Prostate gland (tissue), 2 donors: ENCODE measurements at regions not wholly inside any gene's neighbourhood (a gene's known extent, or its start where the extent isn't known, plus 50 kb on each side); places are given as distances from the start of the nearest gene placed in this dataset.

Experiments
- CTCF ChIP-seq, 4 experiments: fragments of 200-600 bp in 2 of 4; fragments of 450-650 bp in 2 of 4; sonication (generic) in 2 of 4; IDR thresholded peaks; 1 replicate in 3 of 4; 2 replicates in 1 of 4; pipeline ENCODE4 v1.5.1; 2016 to 2019; ENCODE audit warnings: antibody characterized with exemption in 4 of 4, mild to moderate bottlenecking in 2 of 4, moderate library complexity in 2 of 4
- POLR2AphosphoS5 ChIP-seq: sonication (generic); formaldehyde crosslinking; IDR thresholded peaks from one replicate; pipeline ENCODE4 v1.6.1; 2017; ENCODE audit warnings: antibody characterized with exemption

- TF ChIP-seq CTCF (IDR thresholded peaks at IDR 0.05) = no peak
- no peak for TF ChIP-seq POLR2AphosphoS5
Observed at GRCh38 chr3:11933529-11933928, 70.7 kb upstream of the SYN2 start.
